ENCODE measurements at regions not wholly inside any gene's neighbourhood (a gene's known extent, or its start where the extent isn't known, plus 50 kb on each side); places are given as distances from the start of the nearest gene placed in this dataset.

- H3K36me3 ChIP-seq: no peaks in the 10 kb centered on the region
- H3K27me3 ChIP-seq: no peaks in the 10 kb centered on the region
- no peak for ATAC-seq
- no peak for TF ChIP-seq CTCF (IDR thresholded peaks at IDR 0.05)
- no peak overlapping the region for H3K27ac ChIP-seq
- intact Hi-C loops (cut with DNase I): no loop called here
- DNase-seq: no peak
- H3K9me3 ChIP-seq: no peaks in the 10 kb centered on the region
- no peaks in the 10 kb centered on the region for H3K4me1 ChIP-seq
- no peak overlapping the region for H3K4me3 ChIP-seq
These were observed 147.9 kb upstream of the SLC35B3 start for GRCh38 chr6:8583291-8583690.

GRCh38 chr6:8579372-8579771, 144.0 kb upstream of the SLC35B3 start:
- DNase-seq: no peak
- H3K27me3 ChIP-seq: no peaks in the 10 kb centered on the region
- H3K36me3 ChIP-seq: no peaks in the 10 kb centered on the region
- no peaks in the 10 kb centered on the region for H3K9me3 ChIP-seq
- no peak overlapping the region for H3K4me3 ChIP-seq
- intact Hi-C loops (cut with DNase I): no loop called here
- H3K4me1 ChIP-seq: no peaks in the 10 kb centered on the region
- TF ChIP-seq CTCF (IDR thresholded peaks at IDR 0.05): no peak
- H3K27ac ChIP-seq: no peak overlapping the region
- ATAC-seq: no peak

- H3K27me3 ChIP-seq: no peaks in the 10 kb centered on the region
- no peaks in the 10 kb centered on the region for H3K4me1 ChIP-seq
- DNase-seq (no peak), ATAC-seq (no peak)
- H3K9me3 ChIP-seq: no peaks in the 10 kb centered on the region
- no peak overlapping the region for H3K4me3 ChIP-seq
- intact Hi-C loops (cut with DNase I): no loop called here
- H3K36me3 ChIP-seq: no peaks in the 10 kb centered on the region
- TF ChIP-seq CTCF (IDR thresholded peaks at IDR 0.05): no peak
- H3K27ac ChIP-seq: no peak overlapping the region
These were observed 142.7 kb upstream of the SLC35B3 start for GRCh38 chr6:8578006-8578405.

- ATAC-seq: no peak
These were observed 139.6 kb upstream of the SLC35B3 start for GRCh38 chr6:8574749-8575468.

GRCh38 chr6:8574311-8574710, 139.0 kb upstream of the SLC35B3 start:
- ATAC-seq (no peak), DNase-seq (no peak)
- Histone ChIP-seq H3K27ac (no peak overlapping the region), H3K9me3 (no peaks in the 10 kb centered on the region), H3K4me1 (no peaks in the 10 kb centered on the region), H3K4me3 (no peak overlapping the region), H3K27me3 (no peaks in the 10 kb centered on the region), H3K36me3 (no peaks in the 10 kb centered on the region)
- intact Hi-C loops (cut with DNase I): no loop called here
- no peak for TF ChIP-seq CTCF (IDR thresholded peaks at IDR 0.05)

More at GRCh38 chr6:8574749-8575468, 139.6 kb upstream of the SLC35B3 start:
- H3K27me3 ChIP-seq: no peaks in the 10 kb centered on the region
- H3K4me3 ChIP-seq: no peak overlapping the region
- intact Hi-C loops (cut with DNase I): no loop called here
- H3K4me1 ChIP-seq: no peaks in the 10 kb centered on the region
- H3K27ac ChIP-seq: no peak overlapping the region
- no peaks in the 10 kb centered on the region for H3K36me3 ChIP-seq
- no peaks in the 10 kb centered on the region for H3K9me3 ChIP-seq
- DNase-seq: no peak
- no peak for TF ChIP-seq CTCF (IDR thresholded peaks at IDR 0.05)

All from upper lobe of right lung (tissue), 1 donor.